ENCODE measurements at regions not wholly inside any gene's neighbourhood (a gene's known extent, or its start where the extent isn't known, plus 50 kb on each side); places are given as distances from the start of the nearest gene placed in this dataset.

GRCh38 chr20:4544765-4545164 lies 141.5 kb upstream of the PRNP start:
- TF ChIP-seq, protein P1, sequence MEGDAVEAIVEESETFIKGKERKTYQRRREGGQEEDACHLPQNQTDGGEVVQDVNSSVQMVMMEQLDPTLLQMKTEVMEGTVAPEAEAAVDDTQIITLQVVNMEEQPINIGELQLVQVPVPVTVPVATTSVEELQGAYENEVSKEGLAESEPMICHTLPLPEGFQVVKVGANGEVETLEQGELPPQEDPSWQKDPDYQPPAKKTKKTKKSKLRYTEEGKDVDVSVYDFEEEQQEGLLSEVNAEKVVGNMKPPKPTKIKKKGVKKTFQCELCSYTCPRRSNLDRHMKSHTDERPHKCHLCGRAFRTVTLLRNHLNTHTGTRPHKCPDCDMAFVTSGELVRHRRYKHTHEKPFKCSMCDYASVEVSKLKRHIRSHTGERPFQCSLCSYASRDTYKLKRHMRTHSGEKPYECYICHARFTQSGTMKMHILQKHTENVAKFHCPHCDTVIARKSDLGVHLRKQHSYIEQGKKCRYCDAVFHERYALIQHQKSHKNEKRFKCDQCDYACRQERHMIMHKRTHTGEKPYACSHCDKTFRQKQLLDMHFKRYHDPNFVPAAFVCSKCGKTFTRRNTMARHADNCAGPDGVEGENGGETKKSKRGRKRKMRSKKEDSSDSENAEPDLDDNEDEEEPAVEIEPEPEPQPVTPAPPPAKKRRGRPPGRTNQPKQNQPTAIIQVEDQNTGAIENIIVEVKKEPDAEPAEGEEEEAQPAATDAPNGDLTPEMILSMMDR (IDR thresholded peaks at IDR 0.05 in 4 of 5, conservative IDR thresholded peaks at IDR 0.05 in 1 of 5): no peak
- TF ChIP-seq POLR2A (IDR thresholded peaks at IDR 0.05): no peak

All from gastrocnemius medialis (tissue), 4 donors.